Stomach (tissue), 4 donors: ENCODE measurements at regions not wholly inside any gene's neighbourhood (a gene's known extent, or its start where the extent isn't known, plus 50 kb on each side); places are given as distances from the start of the nearest gene placed in this dataset.

Experiments
- EP300 ChIP-seq: sonication (generic); formaldehyde crosslinking; IDR thresholded peaks from one replicate; pipeline ENCODE4 v1.6.1; 2017; ENCODE audit warnings: antibody characterized with exemption
- POLR2A ChIP-seq, 4 donors: fragments of 450-650 bp; IDR thresholded peaks; one replicate each; pipeline ENCODE4 v1.6.1; 2016; ENCODE audit warnings: antibody characterized with exemption in 4 of 4, control low read depth in 2 of 4, mild to moderate bottlenecking in 1 of 4, moderate library complexity in 1 of 4
- TF ChIP-seq, protein P1 (sequence below), 7 experiments: fragments of 450-650 bp in 4 of 7; fragments of 200-600 bp in 3 of 7; sonication (generic) in 3 of 7; IDR thresholded peaks; one replicate each; pipeline ENCODE4 v1.5.1; 2016 to 2019; ENCODE audit warnings: antibody characterized with exemption in 7 of 7, control low read depth in 2 of 7, mild to moderate bottlenecking in 1 of 7

DNA sequence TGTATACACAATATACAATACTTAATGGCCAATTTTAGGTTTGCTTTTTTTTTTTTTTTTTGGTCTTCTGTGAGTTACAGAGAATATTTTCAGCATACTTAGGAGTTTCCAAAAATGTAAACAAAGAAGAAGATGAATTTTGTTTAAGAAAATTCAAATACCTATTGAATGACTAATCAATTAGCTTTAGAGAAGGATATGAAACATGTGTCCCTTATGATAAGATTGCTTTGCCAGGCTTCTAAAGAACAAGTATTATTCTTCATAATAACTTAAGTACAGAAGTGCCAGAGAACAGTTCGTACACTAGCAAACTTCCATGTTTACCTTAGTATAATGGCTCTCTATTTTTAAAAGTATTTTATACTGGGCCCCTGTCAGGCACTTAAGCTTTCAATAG lies 1191.0 kb upstream of the NCAM2 start:
- TF ChIP-seq EP300 (no peak), POLR2A (IDR thresholded peaks at IDR 0.05) (no peak)
- TF ChIP-seq, protein P1, sequence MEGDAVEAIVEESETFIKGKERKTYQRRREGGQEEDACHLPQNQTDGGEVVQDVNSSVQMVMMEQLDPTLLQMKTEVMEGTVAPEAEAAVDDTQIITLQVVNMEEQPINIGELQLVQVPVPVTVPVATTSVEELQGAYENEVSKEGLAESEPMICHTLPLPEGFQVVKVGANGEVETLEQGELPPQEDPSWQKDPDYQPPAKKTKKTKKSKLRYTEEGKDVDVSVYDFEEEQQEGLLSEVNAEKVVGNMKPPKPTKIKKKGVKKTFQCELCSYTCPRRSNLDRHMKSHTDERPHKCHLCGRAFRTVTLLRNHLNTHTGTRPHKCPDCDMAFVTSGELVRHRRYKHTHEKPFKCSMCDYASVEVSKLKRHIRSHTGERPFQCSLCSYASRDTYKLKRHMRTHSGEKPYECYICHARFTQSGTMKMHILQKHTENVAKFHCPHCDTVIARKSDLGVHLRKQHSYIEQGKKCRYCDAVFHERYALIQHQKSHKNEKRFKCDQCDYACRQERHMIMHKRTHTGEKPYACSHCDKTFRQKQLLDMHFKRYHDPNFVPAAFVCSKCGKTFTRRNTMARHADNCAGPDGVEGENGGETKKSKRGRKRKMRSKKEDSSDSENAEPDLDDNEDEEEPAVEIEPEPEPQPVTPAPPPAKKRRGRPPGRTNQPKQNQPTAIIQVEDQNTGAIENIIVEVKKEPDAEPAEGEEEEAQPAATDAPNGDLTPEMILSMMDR (IDR thresholded peaks at IDR 0.05) = no peak
